ENCODE measurements at regions not wholly inside any gene's neighbourhood (a gene's known extent, or its start where the extent isn't known, plus 50 kb on each side); places are given as distances from the start of the nearest gene placed in this dataset.
"Not testable (repeated sequence)": the region's sequence is repeated elsewhere in the genome, so short reads cannot be mapped to it uniquely, and the experiment has no call there.

- H3K4me3 ChIP-seq = no peak overlapping the region
- no peaks in the 10 kb centered on the region for H3K27me3 ChIP-seq
- no peaks in the 10 kb centered on the region for H3K9me3 ChIP-seq
- no peaks in the 10 kb centered on the region for H3K36me3 ChIP-seq
- no peak for TF ChIP-seq POLR2A (IDR thresholded peaks at IDR 0.05)
- TF ChIP-seq CTCF (IDR thresholded peaks at IDR 0.05) = no peak
- no peak overlapping the region for H3K27ac ChIP-seq
- no peaks in the 10 kb centered on the region for H3K4me1 ChIP-seq
- no peak for DNase-seq
- no peak for ATAC-seq
- WGBS (ENCODE audit: insufficient coverage, low coverage, low lambda C conversion rate, missing lambda C conversion rate) = 77% methylated on average over 4 of the region's 5 CpGs
- intact Hi-C loops (cut with DNase I) = no loop called here
Measured at GRCh38 chr14:54259821-54260220, 137.0 kb upstream of the CDKN3 start.

GRCh38 chr14:54261283-54261682, 135.5 kb upstream of the CDKN3 start:
- DNase-seq = no peak
- H3K27ac ChIP-seq = no peak overlapping the region
- no peaks in the 10 kb centered on the region for H3K4me1 ChIP-seq
- no peak for ATAC-seq
- no peak overlapping the region for H3K4me3 ChIP-seq
- no peaks in the 10 kb centered on the region for H3K27me3 ChIP-seq
- intact Hi-C loops (cut with DNase I) = no loop called here
- no peaks in the 10 kb centered on the region for H3K36me3 ChIP-seq
- no peaks in the 10 kb centered on the region for H3K9me3 ChIP-seq
- WGBS (ENCODE audit: insufficient coverage, low coverage, low lambda C conversion rate, missing lambda C conversion rate) = 73% methylated on average over 7 of the region's 7 CpGs
- TF ChIP-seq POLR2A (IDR thresholded peaks at IDR 0.05) (no peak), CTCF (IDR thresholded peaks at IDR 0.05) (no peak)

GRCh38 chr14:54266616-54267015, 130.2 kb upstream of the CDKN3 start:
- intact Hi-C loops (cut with DNase I) = not testable (repeated sequence)

GRCh38 chr14:54267172-54267571, 129.6 kb upstream of the CDKN3 start:
- H3K4me1 ChIP-seq = no peaks in the 10 kb centered on the region
- no peaks in the 10 kb centered on the region for H3K27me3 ChIP-seq
- no peak overlapping the region for H3K4me3 ChIP-seq
- H3K27ac ChIP-seq = no peak overlapping the region
- H3K9me3 ChIP-seq = no peaks in the 10 kb centered on the region
- WGBS (ENCODE audit: insufficient coverage, low coverage, low lambda C conversion rate, missing lambda C conversion rate) = 36% methylated on average over 2 of the region's 2 CpGs
- TF ChIP-seq POLR2A (IDR thresholded peaks at IDR 0.05) (no peak), CTCF (IDR thresholded peaks at IDR 0.05) (no peak)
- no peaks in the 10 kb centered on the region for H3K36me3 ChIP-seq
- intact Hi-C loops (cut with DNase I) = no loop called here
- ATAC-seq (no peak), DNase-seq (no peak)

More at GRCh38 chr14:54266616-54267015, 130.2 kb upstream of the CDKN3 start:
- not testable (repeated sequence) for H3K4me1 ChIP-seq, H3K9me3 ChIP-seq, H3K27me3 ChIP-seq, H3K27ac ChIP-seq, DNase-seq, H3K4me3 ChIP-seq, ATAC-seq, H3K36me3 ChIP-seq
- WGBS (ENCODE audit: insufficient coverage, low coverage, low lambda C conversion rate, missing lambda C conversion rate) = 79% methylated on average over 3 of the region's 3 CpGs

GRCh38 chr14:54275997-54276725, 120.6 kb upstream of the CDKN3 start:
- no peak for DNase-seq
- H3K27ac ChIP-seq = no peak overlapping the region
- intact Hi-C loops (cut with DNase I) = no loop called here
- no peaks in the 10 kb centered on the region for H3K36me3 ChIP-seq
- TF ChIP-seq POLR2A (IDR thresholded peaks at IDR 0.05) (no peak), CTCF (IDR thresholded peaks at IDR 0.05) (no peak)
- no peaks in the 10 kb centered on the region for H3K9me3 ChIP-seq
- no peaks in the 10 kb centered on the region for H3K4me1 ChIP-seq
- no peak for ATAC-seq
- WGBS (ENCODE audit: insufficient coverage, low coverage, low lambda C conversion rate, missing lambda C conversion rate) = 34% methylated on average over 5 of the region's 5 CpGs
- no peak overlapping the region for H3K4me3 ChIP-seq
- no peaks in the 10 kb centered on the region for H3K27me3 ChIP-seq

Data from right lobe of liver (tissue), 6 donors.